ENCODE measurements at regions not wholly inside any gene's neighbourhood (a gene's known extent, or its start where the extent isn't known, plus 50 kb on each side); places are given as distances from the start of the nearest gene placed in this dataset.

- TF ChIP-seq CTCF (conservative IDR thresholded peaks at IDR 0.05; ENCODE audit: low read depth, low read length): no peak
- TF ChIP-seq EZH2phosphoT487 (IDR thresholded peaks at IDR 0.05; ENCODE audit: borderline replicate concordance, low read length): no peak
- no peak for TF ChIP-seq EZH2 (IDR thresholded peaks at IDR 0.05; ENCODE audit: low read length, unreplicated experiment)
These were observed 216.6 kb upstream of the PWP1 start for GRCh38 chr12:107469011-107469410.

Measured in PC-3 (cell line).